ENCODE measurements at regions not wholly inside any gene's neighbourhood (a gene's known extent, or its start where the extent isn't known, plus 50 kb on each side); places are given as distances from the start of the nearest gene placed in this dataset.

GRCh38 chr20:12557224-12557623, 451.5 kb upstream of the SPTLC3 start:
- Histone ChIP-seq H3K27me3 (no peaks in the 10 kb centered on the region), H3K9me3 (no peaks in the 10 kb centered on the region), H3K27ac (no peak overlapping the region), H3K36me3 (no peaks in the 10 kb centered on the region), H3K4me3 (replicated peaks in 1 of 3) (no peak overlapping the region), H3K4me1 (no peaks in the 10 kb centered on the region)
- intact Hi-C loops (cut with DNase I) = no loop called here
- TF ChIP-seq CTCF (IDR thresholded peaks at IDR 0.05) = no peak
- no peak for TF ChIP-seq POLR2A (IDR thresholded peaks at IDR 0.05)
- DNase-seq = no peak

- intact Hi-C loops (cut with DNase I) = no loop called here
- no peak for DNase-seq
- no peaks in the 10 kb centered on the region for H3K27me3 ChIP-seq
- no peaks in the 10 kb centered on the region for H3K4me1 ChIP-seq
- TF ChIP-seq POLR2A (IDR thresholded peaks at IDR 0.05) = no peak
- no peaks in the 10 kb centered on the region for H3K9me3 ChIP-seq
- no peak overlapping the region for H3K27ac ChIP-seq
- H3K36me3 ChIP-seq = no peaks in the 10 kb centered on the region
- no peak overlapping the region for H3K4me3 ChIP-seq (replicated peaks in 1 of 3)
- WGBS, 2 donors = 74 to 84% methylated on average over 4 of the region's 4 CpGs
Observed at GRCh38 chr20:12564979-12565378, 443.8 kb upstream of the SPTLC3 start.

GRCh38 chr20:12566596-12566995, 442.2 kb upstream of the SPTLC3 start:
- intact Hi-C loops (cut with DNase I) = no loop called here
- Histone ChIP-seq H3K9me3 (no peaks in the 10 kb centered on the region), H3K4me1 (no peaks in the 10 kb centered on the region), H3K27ac (no peak overlapping the region), H3K27me3 (no peaks in the 10 kb centered on the region), H3K36me3 (no peaks in the 10 kb centered on the region), H3K4me3 (replicated peaks in 1 of 3) (no peak overlapping the region)
- TF ChIP-seq POLR2A (IDR thresholded peaks at IDR 0.05) (no peak), CTCF (IDR thresholded peaks at IDR 0.05) (no peak)
- WGBS, 2 donors = 93 to 94% methylated on average over 3 of the region's 3 CpGs
- no peak for DNase-seq

- TF ChIP-seq CTCF (IDR thresholded peaks at IDR 0.05) (peak in 2 of 6 experiments; percentile 9 to 28), POLR2A (IDR thresholded peaks at IDR 0.05) (no peak)
- Histone ChIP-seq H3K4me1 (no peaks in the 10 kb centered on the region), H3K9me3 (no peaks in the 10 kb centered on the region), H3K27ac (no peak overlapping the region), H3K27me3 (no peaks in the 10 kb centered on the region), H3K4me3 (replicated peaks in 1 of 3) (no peak overlapping the region), H3K36me3 (no peaks in the 10 kb centered on the region)
- peak; percentile 3 to 7 for DNase-seq
- intact Hi-C loops (cut with DNase I) = no loop called here
- 16 to 31% methylated on average over 1 of the region's 1 CpG for WGBS, 2 donors
Observed at GRCh38 chr20:12570371-12570770, 438.4 kb upstream of the SPTLC3 start.

DNA sequence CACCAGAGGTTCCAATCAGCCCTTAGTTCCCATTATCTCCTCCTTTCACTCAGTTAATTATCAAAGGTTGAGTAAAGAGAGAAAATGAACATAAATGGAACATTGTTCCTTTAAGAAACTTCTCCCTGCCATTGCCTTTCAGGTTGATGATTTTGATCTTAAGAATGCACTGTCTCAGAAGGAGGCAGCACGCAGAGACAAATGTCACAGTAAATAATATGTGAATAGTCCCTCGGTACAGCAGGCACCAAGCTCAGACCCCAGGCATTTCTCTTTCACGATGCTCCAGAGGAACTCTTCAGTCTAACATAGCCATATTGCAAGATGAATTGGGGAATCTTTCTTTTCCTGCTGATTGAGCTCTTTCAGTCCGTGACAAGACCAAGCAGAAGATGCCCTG, 435.3 kb upstream of the SPTLC3 start:
- intact Hi-C loops (cut with DNase I) = no loop called here
- H3K4me1 ChIP-seq = no peaks in the 10 kb centered on the region
- DNase-seq = no peak
- H3K9me3 ChIP-seq = no peaks in the 10 kb centered on the region
- no peak overlapping the region for H3K27ac ChIP-seq
- H3K4me3 ChIP-seq (replicated peaks in 1 of 3) = no peak overlapping the region
- 56 to 68% methylated on average over 4 of the region's 4 CpGs for WGBS, 2 donors
- H3K36me3 ChIP-seq = no peaks in the 10 kb centered on the region
- no peaks in the 10 kb centered on the region for H3K27me3 ChIP-seq
- no peak for TF ChIP-seq POLR2A (IDR thresholded peaks at IDR 0.05)
- no peak for TF ChIP-seq CTCF (IDR thresholded peaks at IDR 0.05)
